ENCODE measurements at regions not wholly inside any gene's neighbourhood (a gene's known extent, or its start where the extent isn't known, plus 50 kb on each side); places are given as distances from the start of the nearest gene placed in this dataset.

DNA sequence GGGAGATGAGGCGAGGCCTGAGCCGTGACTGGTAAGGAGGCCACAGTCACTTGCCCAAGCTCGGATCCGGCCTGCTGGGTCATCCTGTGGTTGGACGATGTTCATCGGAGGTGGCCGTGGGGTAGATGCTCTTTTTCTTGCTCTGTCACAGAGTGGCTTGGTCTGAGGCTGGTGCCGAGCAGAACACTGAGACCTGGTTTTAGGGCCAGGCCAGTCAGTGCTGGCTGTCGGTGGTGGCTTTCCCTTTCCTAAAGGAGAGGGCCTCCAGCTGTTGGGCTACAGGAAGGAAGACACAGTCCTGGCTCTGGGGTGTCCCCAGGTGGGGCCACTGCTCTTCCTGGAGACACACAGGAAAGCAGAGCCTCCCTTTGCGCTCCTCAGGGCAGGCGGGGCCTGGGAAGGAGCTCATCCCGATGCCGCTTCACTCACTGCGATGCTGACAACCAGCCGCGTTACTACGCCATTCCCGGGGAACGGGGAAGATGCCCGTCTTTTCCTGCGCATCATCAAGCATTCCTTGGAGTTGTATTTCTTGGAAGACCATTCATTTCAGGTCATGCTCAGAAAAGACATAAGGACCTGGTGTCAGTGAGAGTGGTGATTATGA is 254.8 kb upstream of the IRX4 start:
- DNase-seq, result no peak

DNA sequence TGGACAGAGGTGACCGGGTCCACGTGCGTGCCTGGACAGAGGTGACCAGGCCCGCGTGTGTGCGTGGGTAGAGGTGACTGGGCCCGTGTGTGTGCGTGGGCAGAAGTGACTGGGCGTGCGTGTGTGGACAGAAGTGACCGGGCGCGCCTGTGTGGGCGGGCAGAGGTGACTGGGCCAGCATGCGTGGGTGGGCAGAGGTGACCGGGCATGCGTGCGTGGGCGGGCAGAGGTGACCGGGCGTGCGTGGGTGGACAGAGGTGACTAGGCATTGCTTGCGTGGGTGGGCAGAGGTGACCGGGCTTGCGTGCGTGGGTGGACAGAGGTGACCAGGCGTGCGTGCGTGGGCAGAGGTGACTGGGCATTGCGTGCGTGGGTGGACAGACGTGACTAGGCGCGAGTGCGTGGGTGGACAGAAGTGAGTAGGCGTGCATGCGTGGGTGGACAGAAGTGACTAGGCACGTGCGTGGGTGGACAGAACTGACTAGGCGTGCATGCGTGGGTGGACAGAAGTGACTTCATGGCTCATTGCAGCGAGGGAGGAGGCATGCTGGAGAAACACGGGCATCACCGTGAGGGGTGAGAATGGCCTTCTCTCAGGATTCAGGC is 254.1 kb upstream of the IRX4 start:
- DNase-seq, result no peak

DNA sequence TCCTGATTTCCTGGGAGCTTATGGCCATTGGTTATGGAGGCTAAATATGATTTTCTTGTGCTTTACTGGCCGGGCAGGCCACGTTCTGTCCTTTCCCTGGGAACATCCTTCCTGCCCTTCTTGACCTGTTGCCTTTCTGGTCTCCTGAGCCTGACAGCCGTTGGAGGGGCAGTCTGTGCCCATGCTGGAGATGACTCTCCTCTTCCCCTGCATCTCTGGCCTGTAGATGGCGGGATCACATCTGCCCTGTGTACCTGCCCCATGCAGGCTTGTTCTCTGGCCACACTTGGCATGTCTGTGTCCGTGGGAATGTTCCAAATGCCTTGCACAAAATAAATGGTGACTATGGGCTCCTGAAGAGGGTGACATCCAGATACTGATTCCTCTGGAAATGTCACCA is 253.1 kb upstream of the IRX4 start:
- DNase-seq, result no peak

DNA sequence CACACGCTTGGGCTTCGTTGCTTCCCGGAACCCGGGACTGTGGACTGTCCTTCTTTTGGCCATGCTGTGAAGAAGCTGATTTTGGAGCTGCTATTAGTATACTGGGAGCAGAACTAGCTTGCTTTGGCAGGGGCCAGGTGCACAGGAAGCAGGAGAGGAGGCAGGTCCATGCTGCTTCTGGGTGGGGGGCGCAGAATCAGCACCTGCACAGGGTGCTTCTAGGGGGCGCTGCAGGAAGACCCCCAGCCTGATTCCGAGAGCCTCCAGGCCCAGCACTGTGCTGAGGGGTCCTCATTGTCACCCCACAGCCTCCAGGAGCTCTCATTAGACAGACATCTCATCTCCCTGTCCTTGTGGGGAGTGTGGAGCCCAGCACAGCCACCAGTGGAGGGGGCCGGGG is 252.6 kb upstream of the IRX4 start:
- no peak for DNase-seq

GRCh38 chr5:2134543-2135292 is 252.0 kb upstream of the IRX4 start:
- no peak for DNase-seq

GRCh38 chr5:2133936-2134335 is 251.2 kb upstream of the IRX4 start:
- no peak for DNase-seq

GRCh38 chr5:2133080-2133479 is 250.4 kb upstream of the IRX4 start:
- no peak for DNase-seq

DNA sequence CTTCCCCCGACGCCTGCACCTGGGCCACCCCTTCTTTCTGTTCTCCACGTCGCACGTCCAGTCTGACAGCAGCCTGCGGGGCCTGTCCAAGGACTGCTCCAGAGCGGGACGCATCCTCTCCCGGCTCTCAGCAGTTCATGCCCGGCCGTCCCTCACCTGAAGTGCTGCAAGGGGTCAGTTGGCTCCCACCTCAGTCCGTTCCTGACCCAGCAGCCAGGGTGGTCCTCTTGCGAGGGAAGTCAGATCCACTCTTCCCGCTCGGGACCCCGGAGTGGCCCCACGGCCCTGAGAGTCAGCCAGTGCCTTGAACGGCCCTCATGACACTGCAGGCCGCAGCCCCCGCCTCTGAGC is 249.7 kb upstream of the IRX4 start:
- no peak for DNase-seq

DNA sequence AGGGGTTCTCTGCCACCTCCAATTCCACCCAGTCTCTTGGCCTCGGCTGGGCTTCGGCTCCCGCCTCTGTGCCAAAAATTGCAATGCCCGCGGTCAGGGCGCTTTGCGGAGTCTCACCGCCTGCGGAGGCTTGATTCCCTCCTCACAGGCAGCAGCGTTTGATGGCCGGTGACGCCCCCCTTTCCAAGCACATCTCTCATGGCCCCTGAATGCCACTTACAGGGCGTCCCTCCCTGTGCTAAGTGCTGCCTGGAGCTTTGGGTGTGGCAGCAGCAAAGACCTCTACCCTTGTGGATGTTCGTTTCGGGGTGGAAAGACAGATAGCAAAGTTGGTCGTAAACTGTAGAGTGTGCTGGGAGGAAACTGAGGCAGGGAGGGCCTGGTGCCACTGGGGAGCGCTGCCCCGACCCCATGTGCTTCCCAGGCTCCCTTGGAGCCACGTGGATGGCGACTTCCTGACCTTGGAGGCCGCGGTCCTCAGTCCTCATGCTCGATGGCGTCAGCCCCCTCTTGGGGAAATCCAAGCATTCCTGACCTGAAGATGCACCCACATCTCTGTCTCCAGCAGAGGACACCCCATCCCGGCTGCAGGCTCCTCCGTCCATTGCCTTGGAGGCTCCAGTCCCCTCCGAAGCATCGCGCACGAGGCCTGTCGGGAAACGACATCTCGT is 249.2 kb upstream of the IRX4 start:
- DNase-seq, result no peak

DNA sequence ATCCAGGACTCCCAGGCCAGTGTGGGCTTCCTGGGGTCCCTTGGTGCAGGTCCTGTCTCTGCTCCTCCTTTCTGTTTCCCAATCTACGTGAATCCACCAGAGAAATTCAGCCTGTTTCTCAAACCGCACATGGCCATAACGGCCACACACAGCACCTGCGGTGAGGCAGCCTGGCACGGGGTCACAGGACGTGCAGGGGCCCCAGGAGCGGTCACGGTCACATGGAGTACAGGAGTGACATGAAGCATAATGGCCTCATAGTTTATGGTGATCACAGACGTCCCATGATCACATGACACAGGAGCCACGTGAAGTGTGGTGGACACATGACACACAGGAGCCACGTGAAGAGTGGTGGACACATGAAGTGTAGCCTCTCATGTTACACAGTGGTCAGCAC is 248.5 kb upstream of the IRX4 start:
- no peak for DNase-seq

DNA sequence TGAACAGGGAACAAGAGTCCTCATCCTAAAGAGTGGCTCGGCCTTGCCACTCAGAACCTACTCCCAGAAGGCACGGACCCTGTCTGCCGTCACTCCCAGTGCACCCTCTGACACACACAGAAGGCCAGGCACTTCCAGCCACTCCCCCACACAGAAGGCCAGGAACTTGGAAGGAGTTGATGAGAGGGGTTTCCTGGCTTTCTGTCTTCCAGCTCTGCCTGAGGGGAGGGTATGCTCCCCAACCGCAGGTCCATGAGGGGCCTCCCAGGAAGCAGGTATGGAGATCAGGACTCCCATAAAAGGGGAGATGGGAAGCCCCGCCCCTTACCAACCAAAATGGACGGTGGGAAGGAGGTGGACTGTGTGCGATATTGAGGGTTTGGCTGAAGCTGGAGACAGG is 247.6 kb upstream of the IRX4 start:
- DNase-seq, result no peak

DNA sequence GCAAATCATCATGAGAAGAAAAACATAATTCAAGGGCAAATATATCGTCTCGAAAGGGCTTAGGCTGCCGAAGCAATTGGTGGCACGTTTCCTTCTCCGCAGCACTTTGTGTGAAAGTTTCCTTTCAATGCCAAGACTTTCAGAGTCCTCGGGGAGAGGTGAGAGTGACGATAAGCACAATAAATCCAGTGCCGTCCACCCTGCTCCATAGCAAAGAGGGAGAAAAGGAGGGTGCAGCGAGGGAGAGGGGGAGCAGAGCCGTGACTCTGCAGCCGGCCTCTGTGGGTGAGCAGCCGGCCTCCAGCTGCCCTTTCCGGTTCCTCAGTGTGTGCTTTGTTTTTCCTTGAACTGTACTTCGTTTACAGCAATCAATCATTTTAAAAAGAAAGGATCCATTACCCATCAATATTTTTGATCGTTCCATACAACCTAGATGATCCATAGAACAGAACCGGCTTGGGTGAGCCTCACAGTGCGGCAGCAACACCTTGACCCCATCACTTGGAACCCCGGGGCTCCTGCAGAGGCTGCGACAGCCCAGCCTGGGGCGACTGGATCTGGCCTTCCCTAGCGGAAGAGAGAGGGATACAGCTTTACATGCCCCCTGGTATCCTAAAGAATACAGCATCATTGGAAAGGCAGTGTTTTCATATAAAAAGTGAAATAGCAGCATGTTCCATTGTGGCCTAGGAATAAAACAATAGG is 247.0 kb upstream of the IRX4 start:
- no peak for DNase-seq

- DNase-seq, result no peak
These were observed 246.1 kb upstream of the IRX4 start for GRCh38 chr5:2128686-2129355.

DNA sequence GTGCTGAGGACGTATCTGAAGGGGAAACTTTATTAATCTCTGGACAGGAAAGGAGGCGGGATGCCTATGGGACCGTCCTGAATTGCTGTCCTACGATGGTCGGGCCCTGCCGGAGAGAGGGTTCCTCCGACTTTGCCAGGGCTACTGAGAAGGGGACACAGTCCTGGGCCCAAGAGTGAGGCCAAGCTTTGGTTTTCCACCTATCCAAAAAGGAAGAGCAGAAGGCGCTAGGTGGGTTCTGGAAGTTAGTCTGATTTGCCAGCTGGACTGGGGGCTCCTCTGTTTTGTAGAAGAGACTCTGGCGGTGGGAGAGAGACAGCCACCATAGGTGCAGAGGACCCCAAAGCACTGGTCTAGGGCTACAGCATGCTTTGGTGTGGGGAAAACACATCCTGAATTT is 243.8 kb upstream of the IRX4 start:
- no peak for DNase-seq

- no peak for DNase-seq
These were observed 243.2 kb upstream of the IRX4 start for GRCh38 chr5:2125901-2126265.

- no peak for DNase-seq
These were observed 242.6 kb upstream of the IRX4 start for GRCh38 chr5:2125171-2125900.

DNA sequence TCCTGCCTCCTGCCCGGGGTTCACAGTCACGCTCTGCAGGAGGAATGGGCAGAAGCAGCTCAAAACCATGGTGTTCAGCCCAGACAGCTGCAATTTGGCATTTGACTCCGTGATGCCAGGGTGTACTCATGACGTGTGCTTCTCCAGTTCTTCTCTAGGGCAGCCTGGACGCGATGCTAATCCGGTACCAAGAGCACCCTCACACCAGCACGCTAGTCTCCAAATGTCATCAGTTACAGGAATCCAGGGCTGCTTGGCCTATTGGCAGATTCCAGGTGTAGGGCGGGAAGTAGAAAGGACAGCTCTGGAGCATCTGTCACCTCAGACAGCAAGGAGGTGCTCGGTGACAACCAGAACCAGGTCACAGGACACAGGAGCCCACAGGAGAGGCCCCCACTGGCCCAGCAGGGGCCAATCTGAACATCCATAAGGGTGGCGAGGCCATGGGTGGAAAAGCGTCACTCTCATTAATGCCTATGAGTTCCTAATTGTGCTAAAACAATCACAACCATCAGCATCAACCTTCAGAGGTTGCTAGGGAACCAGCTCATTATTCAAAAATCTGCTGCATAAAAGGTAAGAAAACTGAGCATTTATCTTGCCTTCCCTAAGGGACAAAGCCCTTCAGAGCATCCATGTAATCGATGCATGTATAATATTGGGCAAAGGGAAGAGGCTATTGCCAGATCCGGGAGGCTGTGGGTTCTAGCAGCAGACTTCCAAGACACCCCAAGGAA is 241.9 kb upstream of the IRX4 start:
- no peak for DNase-seq

GRCh38 chr5:2123874-2124273 is 241.1 kb upstream of the IRX4 start:
- DNase-seq, result no peak

GRCh38 chr5:2120361-2120760 is 237.6 kb upstream of the IRX4 start:
- no peak for DNase-seq

DNA sequence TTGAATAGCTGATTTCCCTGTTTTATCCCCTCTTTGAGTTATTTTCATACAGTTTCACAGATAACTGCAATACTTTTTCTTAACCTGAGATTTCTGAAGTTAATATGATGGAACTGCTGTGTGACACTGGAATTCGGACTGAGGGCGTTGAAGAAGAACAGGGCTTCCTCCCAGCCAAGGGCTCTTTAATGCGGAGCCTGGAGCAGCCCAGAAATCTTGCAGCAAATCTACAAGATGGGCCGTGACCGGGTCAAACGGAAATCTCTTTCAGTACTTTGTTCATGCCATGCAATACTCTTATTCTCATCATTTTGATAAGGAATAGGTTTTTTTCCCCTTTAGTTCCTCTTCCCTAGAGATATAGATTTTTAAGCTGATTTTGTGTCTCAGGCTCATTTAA is 236.8 kb upstream of the IRX4 start:
- no peak for DNase-seq

DNA sequence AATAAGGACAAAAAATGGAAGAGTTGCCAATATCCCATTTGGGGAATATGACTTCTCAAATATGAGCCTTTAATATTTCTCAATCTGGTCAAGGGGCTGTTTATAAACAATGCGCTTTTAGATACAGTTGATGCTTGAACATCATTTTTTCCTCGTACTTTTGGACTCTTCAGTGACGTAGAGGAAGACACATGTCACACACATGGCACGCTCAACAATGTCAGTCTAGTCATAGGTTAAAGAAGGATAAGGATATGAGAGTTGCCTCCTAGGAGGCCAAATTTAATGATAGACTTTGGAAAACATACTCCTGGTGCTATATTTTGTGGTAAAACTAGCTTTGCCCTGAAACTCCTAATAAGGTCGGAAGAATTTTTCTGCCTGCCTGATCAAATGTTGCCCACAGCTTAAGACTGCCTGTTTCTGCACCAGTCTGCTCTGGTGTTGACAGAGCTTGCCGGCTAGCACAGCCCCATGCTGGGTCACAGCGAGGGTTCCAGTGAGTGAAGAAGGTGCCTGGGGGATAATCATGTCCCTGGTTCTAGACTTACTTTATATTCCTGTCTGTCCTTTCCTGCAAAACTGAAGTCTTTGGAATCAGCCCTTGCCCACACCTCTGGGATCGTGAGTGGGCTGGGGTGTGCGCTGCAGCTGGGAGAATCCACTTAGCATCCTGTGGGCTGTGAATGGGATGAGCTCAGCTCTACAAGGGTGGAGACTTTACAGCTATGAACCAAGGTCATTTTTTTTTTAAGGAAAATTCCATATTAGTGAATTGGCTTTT is 230.8 kb upstream of the IRX4 start:
- DNase-seq, result no peak
